EL (cell line): ENCODE measurements at regions not wholly inside any gene's neighbourhood (a gene's known extent, or its start where the extent isn't known, plus 50 kb on each side); places are given as distances from the start of the nearest gene placed in this dataset.

ENCODE experiments used
- DNase-seq: peaks from one replicate; pipeline ENCODE4 v3.0.0-alpha.2; 2016

DNA sequence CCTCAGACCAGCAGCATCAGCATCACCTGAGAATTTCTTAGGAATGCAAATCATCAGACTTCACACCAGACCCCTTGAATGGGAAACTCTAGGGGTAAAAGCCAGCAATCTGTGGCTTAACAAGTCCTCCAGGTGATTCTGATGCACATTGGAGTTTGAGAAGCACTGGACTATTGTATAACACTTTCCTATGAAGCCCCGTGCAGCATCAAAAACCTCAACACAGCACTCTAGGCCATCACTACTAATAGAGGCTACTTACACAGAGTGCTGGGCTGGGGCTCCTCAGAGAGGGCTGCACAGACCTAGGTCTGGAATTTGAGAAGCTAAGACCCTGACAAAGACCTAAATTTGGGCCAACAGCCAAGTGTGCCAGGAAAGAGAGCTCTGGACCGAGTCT, 95.7 kb upstream of the ARAP3 start:
- DNase-seq = no peak

DNA sequence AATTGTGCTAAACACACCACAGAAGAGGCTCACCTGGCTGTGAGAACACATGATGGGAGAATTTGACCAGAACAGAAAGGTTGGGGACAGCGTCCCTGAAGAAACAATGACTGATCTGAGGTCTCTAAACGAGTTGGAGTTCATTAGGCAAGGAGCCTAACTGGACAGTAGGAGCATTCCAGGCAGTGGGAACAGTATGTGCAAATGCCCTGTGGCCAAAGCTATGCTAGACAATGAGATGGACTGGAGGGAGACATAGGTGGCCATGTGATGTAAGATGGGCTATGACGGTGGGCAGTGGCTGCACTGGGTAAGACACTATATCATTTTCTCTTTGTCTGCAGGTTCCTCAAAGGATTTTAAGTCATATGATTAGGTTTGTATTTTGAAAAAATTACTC, 95.1 kb upstream of the ARAP3 start:
- no peak for DNase-seq

DNA sequence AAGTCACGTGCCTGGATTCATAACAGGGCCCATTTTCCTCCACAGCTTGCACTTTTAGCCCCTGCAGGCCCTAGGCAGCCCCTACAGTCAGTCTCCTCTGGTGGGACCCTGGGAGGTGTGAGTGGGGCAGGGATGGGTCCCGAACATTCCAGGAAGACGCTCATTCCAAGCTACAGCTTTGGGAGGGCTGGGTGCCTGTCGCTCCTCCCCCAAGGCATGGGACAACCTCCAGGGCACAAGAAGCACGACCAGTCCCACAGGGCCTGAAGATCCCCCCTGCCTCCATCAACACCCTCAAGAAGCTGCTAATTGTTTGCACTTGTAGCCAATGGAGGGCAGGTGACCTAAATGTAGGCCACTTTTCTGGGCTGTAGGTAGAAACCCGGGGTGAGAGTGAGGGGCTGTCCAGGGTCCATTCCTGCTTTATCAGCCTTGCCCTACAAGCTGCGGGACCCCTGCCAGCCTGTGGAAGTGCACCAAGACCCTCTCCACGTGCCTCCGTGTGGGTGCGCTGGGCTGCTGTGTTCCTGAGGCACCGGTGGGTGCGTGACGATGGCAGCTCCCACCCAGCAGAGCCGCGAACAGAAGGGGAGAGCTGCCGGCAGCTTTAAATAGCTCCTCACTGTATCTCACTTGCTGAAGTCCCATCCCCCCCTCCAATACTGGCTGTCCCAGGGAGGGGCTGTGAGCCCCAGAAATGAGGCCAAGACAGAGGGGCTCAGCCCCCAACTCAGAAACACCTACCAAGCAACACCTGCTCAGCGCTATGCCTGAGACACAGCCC, 91.9 kb upstream of the ARAP3 start:
- no peak for DNase-seq

DNA sequence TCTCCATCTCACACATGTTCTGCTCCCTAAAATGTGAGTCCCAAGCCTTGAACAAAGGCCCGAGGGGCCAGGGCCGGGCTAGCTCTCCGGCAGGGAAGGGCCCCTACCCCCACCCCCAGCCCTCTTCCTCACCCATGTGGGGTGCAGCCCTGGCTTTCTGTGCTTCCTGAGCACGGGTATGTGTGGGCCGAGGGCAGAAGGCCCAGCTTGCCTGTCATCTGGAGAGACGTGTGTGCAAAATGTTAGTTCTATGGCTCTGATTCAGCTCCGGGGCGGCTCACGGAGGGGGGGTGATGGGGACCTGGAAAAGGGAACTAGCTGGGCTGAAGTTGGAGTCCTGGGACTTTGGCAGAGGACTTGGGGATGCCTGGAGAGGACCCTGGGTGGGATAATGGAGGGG, 90.3 kb upstream of the ARAP3 start:
- DNase-seq = no peak

DNA sequence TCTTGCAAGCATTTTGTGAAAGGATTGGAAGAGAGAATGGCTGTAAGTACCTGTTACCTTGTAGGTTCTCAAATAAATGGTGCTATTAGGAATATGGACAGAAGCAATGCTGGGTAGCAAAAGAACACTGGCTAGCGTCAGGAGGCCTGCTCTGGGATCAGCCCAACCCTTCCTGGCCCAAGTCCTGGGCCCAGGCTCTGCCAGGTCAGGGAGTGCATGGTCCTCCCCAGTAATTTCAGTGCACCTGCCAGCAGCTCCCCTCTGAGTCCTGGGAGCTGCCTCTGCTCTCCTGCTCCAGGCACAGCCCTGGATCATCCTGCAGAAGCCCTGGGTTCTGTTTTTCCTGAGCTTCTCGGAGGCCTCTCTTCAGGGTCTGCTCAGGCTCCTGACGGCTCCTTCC, 89.5 kb upstream of the ARAP3 start:
- DNase-seq = no peak

DNA sequence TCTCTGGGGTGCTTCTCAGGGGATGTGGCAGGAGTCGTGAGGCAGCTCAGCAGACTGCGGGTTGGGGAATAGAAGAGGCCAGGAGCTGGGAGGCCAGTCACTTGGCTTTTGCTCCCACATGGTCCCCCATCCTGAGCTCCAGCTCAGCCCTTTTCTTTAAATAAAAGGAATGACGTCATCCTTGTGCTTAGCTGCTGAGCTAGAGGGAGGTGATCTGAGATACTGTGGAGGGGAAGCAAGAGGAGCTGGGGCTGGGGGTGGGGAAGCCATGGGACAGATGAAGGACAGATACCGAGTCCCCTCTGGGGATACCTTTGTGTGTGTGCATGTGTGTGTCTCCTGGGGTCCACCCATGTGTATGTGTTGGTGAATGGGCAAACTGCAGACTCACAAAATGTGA, 89.0 kb upstream of the ARAP3 start:
- no peak for DNase-seq

DNA sequence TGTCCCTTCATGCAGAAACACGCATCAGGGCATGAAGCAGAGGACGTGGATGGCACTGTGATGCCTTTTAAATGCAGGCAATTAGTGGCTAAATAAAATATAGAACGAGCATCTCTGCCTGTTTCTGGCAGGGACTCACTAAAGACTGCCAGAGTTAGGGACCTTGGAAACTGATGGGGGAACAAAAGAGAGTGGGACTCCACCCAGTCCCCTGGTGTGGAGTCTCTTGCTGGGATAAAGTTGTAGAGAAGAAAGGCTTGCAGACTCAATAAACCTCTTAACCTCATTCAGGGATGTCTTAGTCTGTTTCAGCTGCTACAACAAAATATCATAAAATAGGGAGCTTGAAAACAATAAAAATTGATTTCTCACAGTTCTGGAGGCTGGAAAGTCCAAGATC, 87.6 kb upstream of the ARAP3 start:
- no peak for DNase-seq

DNA sequence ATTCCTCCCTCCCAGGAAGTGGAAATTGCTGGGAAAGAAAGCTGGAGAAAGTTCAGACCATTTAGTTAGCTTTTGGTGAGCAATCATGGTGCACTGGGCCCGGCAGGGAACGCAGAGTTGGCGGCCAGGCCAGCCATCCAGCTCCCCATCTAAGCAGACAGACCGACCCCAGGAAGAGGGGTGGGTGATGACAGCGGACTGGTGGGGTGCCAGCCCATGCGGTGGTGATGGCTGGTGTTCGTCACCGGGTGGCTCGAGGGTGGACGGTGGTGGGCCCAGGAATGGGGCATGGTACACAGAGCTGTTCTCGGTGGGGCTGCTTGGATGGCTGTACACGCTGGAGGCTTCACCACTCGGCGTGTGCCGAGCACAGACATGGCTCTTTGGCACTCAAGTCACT, 85.6 kb upstream of the ARAP3 start:
- DNase-seq = no peak

DNA sequence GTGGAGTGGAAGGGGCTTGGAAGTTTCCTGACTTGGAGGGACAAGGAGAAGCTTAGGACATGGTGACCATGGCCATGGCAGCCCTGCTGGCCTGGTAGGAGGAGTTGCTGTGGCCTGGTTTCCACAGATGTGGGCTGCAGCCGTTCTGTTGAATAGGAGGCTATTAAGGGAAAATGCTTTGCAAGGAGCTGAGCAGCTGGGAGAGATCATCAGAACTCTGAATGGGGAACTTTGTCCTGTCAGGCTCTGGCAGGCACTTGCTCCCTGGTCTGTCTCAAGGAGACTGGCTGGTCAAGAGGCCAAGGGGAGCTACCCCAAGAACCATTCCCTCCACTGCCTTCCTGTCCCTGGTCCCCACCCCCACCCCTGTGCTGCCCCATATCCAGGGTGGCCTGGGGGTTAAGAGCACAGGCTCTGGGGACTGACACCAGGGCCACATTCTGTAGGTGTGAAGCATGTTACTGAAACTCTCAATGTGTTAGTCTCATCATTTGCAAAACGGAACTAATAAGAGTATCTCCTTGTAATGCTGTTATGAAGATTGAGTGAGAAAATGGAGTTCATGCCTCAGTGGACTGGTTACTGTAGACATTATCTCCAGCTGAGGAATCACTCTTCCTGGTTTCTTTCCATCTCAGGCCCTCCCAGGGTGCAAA, 84.0 kb upstream of the ARAP3 start:
- DNase-seq = no peak

DNA sequence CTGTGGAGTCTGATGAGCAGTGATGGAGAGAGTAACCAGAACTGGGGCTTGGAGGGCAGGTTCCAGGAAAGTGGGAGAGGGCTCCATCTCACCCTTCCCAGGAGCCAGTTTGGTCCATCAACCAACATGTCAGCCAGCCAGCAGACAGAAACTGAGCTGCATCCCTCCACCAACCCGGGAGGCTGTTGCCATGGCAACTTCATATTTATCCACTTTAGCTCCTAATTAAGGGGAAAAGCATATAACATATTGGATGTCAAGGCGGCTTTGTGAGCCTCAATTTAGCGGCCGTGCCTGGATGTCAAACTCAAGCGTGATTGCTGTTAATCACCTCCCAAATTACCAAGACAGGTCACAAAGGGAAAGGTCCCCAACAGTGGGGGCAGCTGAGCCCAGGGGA, 81.5 kb upstream of the ARAP3 start:
- no peak for DNase-seq

DNA sequence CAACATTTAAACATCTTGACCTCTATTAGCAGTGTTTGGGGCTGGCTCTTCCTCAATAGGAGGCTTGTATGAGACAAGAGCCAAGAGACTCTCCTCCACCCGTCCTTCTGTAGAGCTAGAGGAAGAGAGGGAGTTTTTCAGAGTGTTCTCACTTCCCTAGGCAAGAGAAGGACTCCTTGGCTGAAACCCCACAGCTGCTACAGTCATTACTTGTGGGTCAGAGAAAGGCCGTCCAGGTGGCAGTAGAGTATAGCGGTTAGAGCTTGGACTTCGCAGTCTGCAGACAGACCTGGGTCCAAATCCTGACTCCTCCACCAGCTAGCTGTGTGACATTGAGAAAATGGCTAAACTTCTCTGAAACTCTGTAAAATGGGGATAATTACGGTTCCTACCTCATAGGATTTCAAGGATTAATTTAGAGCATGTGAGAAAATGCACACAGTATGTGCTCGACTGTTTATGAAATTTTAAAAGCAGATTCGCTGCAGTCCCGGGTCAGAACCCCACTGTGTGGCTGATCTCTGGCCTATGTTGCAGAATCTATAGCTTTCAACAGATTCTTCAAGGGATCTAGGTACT, 80.8 kb upstream of the ARAP3 start:
- DNase-seq = no peak

DNA sequence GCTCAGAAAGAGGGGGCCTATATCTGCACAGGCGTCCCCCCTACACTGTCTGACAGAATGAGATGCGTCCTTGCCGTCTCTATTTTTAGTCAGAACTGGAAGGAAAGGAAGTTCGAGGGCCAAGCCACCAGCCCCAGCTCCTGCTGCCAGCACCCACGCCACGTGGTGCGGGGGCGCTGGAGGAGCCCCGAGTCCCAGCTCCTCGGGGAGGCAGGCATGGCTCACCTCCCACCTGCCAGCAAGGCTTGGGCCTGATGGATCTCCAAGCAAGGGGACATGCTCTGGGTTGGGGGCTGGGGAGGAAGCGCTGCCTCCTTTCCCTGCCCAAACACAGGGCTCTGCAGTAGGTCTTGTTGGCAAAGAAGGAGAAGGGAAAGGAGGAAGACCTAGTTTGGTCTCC, 80.3 kb upstream of the ARAP3 start:
- DNase-seq = no peak

DNA sequence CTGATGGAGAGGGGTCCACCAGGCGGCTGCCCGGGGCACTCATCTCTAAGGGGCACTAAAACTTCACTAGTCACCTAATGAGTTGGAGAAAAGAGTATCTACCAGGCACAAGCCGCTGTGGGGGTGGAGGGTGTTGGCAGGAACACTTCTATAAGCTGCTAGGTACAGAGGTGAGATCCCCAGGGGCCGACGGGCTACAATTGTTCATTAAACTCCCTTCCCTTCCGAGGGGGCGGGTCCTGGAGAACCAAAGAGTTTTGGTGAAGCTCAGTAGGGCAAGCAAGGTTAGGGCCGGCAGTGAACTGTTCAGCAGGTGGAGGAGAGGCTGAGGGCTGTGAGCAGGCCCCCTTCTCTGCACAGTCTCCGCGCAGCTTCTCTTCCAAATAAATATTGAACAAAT, 78.7 kb upstream of the ARAP3 start:
- no peak for DNase-seq

DNA sequence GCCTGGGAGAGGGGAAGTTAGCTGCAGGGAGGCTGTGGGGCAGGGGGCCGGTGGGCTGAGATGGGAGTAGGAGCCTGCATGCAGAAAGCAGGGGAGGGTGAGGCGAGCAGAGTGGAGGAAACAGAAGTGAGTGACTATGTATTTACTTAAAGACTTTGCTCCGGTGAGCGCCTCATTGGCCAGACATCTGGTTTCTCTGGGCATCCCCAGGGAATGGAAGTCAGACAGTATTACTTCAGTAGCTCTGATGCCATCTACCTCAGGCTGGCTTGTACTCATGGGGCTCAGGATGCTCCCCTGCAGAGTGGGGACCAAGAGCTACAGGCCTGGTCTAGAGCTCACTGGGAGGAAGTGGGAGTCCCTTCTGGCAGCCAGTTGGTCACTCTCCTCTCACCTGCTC, 78.2 kb upstream of the ARAP3 start:
- no peak for DNase-seq

DNA sequence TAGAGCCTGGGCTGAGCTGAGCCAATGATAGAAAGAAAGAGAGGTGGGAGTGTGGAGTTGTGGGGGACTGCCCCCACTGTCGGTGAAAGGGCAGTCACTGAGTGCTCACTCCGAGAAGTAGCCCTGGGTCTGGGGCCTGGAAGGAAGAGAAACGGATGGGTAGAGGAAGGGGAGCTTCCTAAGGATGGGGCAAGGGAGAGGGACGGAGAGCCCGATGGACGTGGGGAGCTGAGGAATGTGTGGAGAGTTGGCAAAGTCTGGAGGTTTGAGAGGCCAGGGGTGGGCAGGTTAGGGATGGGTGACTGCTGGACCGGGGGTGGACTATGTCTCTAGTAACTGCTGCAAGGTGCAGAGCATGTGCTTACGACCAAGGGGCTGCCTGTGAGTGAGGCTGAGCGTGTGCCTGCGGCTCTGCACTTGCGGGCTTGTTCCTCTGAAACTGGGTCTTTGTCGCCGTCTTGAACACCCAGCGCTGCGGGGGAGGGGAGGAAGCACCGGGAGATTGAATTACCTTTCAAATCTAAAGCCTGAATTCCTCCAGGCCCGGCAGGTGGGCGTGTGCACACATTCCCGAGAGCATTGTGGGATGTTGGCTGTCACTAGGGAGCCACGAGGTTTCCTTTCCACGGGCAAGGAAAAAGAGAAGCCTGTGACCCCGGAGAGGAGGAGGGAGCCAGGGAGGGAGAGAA, 76.4 kb upstream of the ARAP3 start:
- DNase-seq = no peak

DNA sequence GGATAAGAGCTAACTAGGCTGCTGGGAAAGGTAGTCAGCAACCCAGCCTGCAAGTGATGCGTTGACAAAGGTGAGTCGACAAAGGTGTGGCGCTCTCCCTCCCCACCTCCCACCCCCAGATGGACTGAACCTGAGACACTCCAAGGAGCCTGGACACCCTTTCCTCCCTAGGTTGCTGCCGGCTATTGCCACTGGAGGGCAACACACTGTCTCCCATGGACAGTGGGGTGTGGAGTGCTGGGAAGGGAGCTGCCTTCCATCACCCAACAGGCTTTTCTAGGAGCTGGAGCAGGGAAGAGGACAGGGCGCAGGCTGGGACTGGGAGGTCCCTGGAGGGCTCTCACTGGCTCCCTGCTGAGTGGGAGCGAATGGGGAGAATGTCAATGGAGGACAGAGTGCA, 75.4 kb upstream of the ARAP3 start:
- DNase-seq = peak; percentile 42

DNA sequence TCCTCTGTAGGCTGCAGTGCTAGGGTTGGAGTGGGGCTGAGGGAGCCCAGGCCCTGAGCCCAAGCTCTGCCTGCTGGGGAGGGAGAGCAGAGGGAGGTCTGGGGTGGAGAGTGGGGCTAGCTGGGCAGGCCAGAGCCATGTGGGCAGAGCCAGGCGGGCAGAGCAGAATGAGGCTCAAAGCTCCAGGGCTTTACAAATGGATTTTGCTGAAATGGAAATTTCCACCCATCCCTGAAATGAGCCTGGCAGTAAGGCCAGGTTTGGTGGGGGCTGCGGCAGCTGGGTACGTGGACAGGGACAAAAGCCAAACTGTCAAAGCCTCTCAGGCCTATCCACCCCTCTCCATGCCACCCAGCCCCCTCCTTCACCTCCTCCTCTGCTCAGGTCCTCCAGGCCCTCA, 74.2 kb upstream of the ARAP3 start:
- no peak for DNase-seq

DNA sequence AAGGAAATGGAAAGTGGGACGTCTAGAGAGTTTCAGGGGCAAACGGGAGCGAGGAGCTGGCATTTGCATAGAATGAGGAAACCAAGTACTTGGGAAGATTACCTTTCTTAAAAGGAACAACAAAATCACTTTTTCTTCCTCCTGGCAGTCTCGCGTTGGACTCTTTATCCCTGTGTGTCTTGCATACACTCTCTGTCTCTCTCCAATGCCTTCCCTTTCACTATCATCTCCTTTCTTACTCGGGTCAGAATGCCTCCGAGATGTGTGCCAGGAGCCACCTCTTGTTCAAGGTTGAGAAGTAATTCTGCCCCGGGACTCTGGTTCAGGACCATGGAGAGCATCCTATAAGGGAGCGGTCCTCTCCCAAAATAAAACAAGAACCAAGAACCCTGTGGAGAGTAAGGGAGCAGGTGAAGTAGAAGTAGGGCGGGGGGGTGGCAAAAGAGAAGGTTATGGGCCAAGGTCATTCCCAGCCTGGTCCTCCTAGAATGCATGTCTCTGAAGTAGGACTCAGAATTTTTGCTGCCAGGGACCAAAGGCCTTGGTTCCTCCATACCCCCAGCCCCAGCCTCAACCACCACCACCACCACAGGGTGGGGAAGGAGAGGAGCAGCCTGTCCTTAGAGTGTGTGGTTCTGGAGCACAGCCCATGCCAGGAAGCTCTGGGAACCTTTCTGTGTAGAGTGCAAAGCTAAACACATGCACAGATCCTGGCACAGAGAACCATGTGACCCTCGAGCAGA, 72.1 kb upstream of the ARAP3 start:
- DNase-seq = peak; percentile 37

DNA sequence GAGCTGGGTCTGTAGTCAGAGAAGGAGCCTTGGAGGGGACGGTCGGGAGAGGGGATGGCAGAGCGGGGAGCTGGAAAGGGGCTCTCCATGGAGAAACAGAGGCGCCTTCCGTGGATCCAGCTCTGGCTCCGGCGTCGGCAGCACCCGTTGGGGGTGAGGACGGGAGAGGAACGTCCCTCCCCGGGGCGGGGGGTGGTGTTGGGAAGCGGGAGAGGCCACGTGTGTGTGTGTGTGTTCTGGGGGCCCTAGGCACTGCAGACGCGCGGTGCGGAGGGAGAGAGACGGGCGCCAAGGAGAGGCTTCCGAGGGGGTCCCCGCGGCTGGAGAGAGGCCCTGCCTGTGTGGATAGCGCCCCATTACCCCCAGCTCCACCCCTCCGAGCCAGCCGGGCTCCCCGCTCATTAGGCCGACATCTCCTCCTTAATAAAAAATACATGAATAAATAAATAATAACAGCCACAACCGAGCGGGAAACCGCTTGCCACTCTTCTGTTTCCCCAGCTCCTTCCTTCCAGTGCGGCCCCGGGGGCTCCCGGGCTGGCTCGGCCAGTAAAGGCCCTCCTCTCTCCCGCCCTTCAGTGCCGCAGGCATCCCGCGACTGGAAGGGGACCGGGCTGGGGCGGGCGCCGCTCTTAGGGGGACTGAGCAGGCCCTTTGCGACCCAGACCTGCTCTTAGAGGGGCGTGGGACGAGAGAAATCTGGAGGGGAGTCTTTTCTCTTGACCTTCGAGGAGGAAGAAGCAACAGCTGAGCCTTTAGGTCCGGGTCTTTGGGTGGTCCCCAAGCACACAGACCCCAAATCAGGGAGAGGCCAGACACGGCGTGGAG, 71.3 kb upstream of the ARAP3 start:
- DNase-seq = no peak

DNA sequence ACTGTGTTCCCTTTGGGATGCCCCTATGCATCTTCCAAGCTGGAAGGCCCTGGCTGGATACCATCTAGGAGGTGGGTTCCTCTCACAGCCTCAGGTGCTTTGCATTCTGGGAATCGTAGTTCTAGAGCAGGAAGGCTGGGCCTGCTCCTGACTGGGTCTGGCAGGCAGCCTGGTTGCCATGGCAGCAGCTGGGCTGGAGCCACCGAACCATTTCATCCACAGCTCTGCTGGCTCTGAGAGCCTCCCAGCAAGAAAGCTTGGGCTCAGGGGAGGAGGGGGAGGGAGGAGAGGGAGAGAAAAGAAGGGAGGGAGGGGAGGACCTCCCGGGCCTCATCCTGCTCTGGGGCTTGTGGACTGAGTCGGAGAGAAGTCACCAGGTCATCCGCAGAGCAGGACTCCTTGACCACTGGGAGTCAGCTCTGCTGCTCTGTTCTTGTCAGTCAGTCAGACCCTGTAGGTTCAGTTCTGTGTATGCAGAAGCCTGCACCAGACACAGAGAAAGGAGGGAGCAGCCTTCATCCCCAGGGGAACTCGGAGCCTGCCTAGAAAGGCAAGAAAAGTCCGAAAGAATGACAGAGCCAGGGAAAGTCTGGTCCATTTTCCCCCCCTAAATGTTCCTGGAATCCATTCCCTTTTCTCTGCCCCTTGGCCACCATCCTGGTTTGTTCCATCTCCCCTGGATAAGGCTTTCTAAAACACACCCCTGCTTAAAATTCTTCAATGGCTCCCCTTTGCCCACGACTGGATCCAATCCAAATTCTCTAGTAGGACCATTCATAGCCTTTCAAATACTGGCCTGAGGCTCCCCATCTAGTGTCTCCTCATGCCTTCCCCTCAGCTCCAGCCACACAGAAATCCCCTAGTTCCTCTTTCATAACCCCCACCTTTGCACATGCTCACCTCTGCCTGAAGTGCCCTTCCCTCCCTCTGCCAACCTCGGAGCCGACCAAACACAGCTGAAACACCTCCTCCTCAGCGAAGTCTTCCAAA, 65.4 kb upstream of the ARAP3 start:
- DNase-seq = peak; percentile 29

DNA sequence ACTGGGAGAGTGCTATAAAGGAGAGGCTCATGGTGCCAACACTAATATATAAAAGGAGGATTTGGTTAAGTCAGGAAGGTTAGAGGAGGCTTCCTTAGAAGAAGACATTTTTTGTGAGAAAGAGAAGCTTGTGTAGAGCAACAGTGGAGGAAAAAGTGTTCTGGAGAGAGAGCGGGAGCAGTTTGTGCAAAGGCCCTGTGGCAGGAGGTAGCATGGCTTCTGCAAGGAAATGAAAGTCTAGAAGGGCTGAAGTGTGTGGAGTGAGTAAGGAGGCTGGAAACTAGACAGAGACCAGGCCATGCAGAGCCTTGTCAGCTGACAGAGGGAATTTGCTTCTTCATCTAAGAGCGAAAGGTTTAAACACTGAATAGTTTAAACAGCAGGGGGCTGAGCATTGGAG, 64.4 kb upstream of the ARAP3 start:
- no peak for DNase-seq
